Coronary artery (tissue), 2 donors: ENCODE measurements at regions not wholly inside any gene's neighbourhood (a gene's known extent, or its start where the extent isn't known, plus 50 kb on each side); places are given as distances from the start of the nearest gene placed in this dataset.

Experiments used
- DNase-seq: peaks from one replicate; pipeline ENCODE4 v3.0.0-alpha.2; 2017; ENCODE audit warnings: low spot score
- H3K27ac ChIP-seq, 2 donors: fragments of 200-600 bp; sonication (generic); one replicate each; pipeline ENCODE4 v1.5.1; 2016 to 2019
- H3K4me3 ChIP-seq: fragments of 200-600 bp; sonication (generic); 2 replicates; pipeline ENCODE4 v1.5.1; 2016; ENCODE audit warnings: mild to moderate bottlenecking, moderate library complexity
- TF ChIP-seq, protein P1 (sequence below): fragments of 200-600 bp; sonication (generic); IDR thresholded peaks from one replicate; pipeline ENCODE4 v1.5.1; 2019; ENCODE audit warnings: antibody characterized with exemption

DNA sequence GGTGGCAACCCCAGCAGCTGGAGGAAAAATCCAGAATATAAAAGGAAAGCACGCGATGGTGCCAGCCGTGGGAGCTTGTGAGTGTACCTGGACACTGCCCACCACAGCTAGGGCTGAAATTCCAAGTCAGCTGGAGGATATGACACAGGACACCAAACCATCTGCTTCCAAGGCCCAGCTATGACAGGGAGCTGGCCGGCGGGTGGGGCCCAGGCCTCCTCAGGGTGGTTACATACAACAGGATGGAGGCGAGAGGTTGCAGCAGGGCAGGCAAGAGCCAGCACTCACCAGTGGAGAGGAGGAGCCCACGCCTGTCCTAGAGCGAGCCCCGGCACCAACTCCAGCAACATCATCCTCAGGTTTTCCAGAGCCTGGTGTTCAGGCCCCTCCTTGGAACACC, 163.2 kb upstream of the RPL38 start:
- no peak for DNase-seq

DNA sequence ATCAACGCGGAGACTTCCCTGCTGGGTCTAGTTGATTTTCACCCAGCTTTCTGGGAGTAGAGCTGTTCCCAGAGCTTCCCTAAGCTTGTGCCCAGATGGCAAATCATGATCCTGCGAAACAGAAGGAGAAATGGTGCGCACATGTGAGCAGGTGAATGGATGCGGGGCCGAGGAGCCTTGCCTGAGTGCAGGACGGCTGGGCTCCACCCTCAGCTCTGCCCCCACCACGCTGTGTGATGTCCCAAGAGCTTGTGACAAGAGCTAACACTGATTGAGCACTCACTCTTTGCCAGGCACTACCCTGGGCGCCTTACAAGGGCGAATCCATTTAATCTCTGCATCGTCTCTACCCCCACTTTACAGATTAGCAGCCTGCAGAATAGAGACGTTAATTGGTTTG, 162.7 kb upstream of the RPL38 start:
- H3K27ac ChIP-seq = no peak overlapping the region
- TF ChIP-seq, protein P1, sequence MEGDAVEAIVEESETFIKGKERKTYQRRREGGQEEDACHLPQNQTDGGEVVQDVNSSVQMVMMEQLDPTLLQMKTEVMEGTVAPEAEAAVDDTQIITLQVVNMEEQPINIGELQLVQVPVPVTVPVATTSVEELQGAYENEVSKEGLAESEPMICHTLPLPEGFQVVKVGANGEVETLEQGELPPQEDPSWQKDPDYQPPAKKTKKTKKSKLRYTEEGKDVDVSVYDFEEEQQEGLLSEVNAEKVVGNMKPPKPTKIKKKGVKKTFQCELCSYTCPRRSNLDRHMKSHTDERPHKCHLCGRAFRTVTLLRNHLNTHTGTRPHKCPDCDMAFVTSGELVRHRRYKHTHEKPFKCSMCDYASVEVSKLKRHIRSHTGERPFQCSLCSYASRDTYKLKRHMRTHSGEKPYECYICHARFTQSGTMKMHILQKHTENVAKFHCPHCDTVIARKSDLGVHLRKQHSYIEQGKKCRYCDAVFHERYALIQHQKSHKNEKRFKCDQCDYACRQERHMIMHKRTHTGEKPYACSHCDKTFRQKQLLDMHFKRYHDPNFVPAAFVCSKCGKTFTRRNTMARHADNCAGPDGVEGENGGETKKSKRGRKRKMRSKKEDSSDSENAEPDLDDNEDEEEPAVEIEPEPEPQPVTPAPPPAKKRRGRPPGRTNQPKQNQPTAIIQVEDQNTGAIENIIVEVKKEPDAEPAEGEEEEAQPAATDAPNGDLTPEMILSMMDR = no peak
- no peak overlapping the region for H3K4me3 ChIP-seq
- no peak for DNase-seq

More for the DNA sequence above, 163.2 kb upstream of the RPL38 start:
- TF ChIP-seq, protein P1 = no peak
- Histone ChIP-seq H3K27ac (no peak overlapping the region), H3K4me3 (no peak overlapping the region)

DNA sequence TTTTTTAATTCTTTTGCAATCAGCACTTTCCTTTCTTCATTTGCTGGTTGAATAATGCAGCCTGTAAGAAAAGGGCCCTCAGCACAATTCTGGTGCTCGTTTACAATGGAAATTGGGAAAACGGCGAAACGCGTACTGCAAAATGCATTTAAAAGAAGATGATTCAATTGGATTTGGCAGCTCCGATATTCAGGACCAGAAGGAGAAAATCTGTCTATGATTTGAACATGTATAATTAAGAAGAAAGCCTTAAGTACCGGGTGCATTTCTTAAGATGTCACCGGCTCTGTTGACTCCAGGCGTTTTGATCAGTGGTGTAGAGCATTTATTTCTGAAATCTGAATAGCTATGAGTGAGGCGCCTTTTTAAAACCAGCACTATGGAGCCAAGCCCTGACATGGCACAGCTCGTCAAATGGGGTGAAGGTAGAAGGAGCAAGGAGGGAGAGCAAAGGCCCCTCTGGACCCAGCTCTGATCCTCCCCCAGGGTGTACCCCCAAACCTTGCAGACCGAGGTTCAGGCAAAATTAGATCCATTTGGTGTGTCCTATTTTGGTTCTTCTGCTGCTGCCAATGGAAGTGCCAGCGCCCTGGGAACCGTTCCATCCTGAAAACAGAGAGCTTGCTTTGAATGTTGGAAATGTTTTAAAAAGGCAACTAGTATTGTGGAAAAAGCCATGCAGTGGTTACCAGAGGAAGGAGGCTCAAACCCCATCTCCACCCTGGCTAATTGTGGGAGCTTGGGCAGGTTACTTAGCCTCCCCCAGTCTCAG, 161.4 kb upstream of the RPL38 start:
- no peak for DNase-seq
- H3K27ac ChIP-seq = no peak overlapping the region
- H3K4me3 ChIP-seq = no peak overlapping the region
- TF ChIP-seq, protein P1 = no peak

- no peak for DNase-seq
Observed at GRCh38 chr17:74042744-74043486, 160.6 kb upstream of the RPL38 start.

GRCh38 chr17:74043976-74044375, 159.5 kb upstream of the RPL38 start:
- DNase-seq = no peak
- Histone ChIP-seq H3K27ac (no peak overlapping the region), H3K4me3 (no peak overlapping the region)
- TF ChIP-seq, protein P1 = no peak

More at GRCh38 chr17:74042744-74043486, 160.6 kb upstream of the RPL38 start:
- Histone ChIP-seq H3K27ac (no peak overlapping the region), H3K4me3 (no peak overlapping the region)
- TF ChIP-seq, protein P1 = no peak

GRCh38 chr17:74045608-74046280, 157.7 kb upstream of the RPL38 start:
- DNase-seq = no peak
- Histone ChIP-seq H3K4me3 (no peak overlapping the region), H3K27ac (no peak overlapping the region)
- TF ChIP-seq, protein P1 = no peak
